HG02798 (cell line): ENCODE measurements at regions not wholly inside any gene's neighbourhood (a gene's known extent, or its start where the extent isn't known, plus 50 kb on each side); places are given as distances from the start of the nearest gene placed in this dataset.
"Not testable (repeated sequence)": the region's sequence is repeated elsewhere in the genome, so short reads cannot be mapped to it uniquely, and the experiment has no call there.

ENCODE experiments used
- ATAC-seq: cut with Tn5 transposase; IDR thresholded peaks from one replicate; pipeline ENCODE4 v1.9.1; 2021; ENCODE audit warnings: mild to moderate bottlenecking; ENCODE audit not compliant: unreplicated experiment, poor library complexity

- not testable (repeated sequence) for ATAC-seq
Observed at GRCh38 chr3:26323741-26324140, 298.8 kb upstream of the LRRC3B start.

- ATAC-seq, result no peak
Observed at GRCh38 chr3:26340001-26340400, 282.6 kb upstream of the LRRC3B start.

GRCh38 chr3:26343647-26344046 is 278.9 kb upstream of the LRRC3B start:
- no peak for ATAC-seq

GRCh38 chr3:26345613-26346012 is 277.0 kb upstream of the LRRC3B start:
- ATAC-seq, result no peak

- no peak for ATAC-seq
Observed at GRCh38 chr3:26346497-26346896, 276.1 kb upstream of the LRRC3B start.

GRCh38 chr3:26347150-26347549 is 275.4 kb upstream of the LRRC3B start:
- ATAC-seq, result no peak

GRCh38 chr3:26350853-26351252 is 271.7 kb upstream of the LRRC3B start:
- ATAC-seq, result no peak

GRCh38 chr3:26353097-26353496 is 269.5 kb upstream of the LRRC3B start:
- no peak for ATAC-seq

- ATAC-seq, result no peak
Observed at GRCh38 chr3:26358405-26358804, 264.2 kb upstream of the LRRC3B start.

- no peak for ATAC-seq
Observed at GRCh38 chr3:26365706-26366105, 256.9 kb upstream of the LRRC3B start.

GRCh38 chr3:26368312-26368711 is 254.3 kb upstream of the LRRC3B start:
- no peak for ATAC-seq

- no peak for ATAC-seq
Observed at GRCh38 chr3:26369133-26369532, 253.4 kb upstream of the LRRC3B start.

- ATAC-seq, result no peak
Observed at GRCh38 chr3:26375843-26376530, 246.6 kb upstream of the LRRC3B start.

- no peak for ATAC-seq
Observed at GRCh38 chr3:26381411-26381810, 241.2 kb upstream of the LRRC3B start.

GRCh38 chr3:26406636-26407035 is 215.9 kb upstream of the LRRC3B start:
- ATAC-seq, result no peak

- ATAC-seq, result no peak
Observed at GRCh38 chr3:26418553-26418952, 204.0 kb upstream of the LRRC3B start.

- no peak for ATAC-seq
Observed at GRCh38 chr3:26422415-26422814, 200.2 kb upstream of the LRRC3B start.

GRCh38 chr3:26425076-26425475 is 197.5 kb upstream of the LRRC3B start:
- no peak for ATAC-seq

- ATAC-seq, result no peak
Observed at GRCh38 chr3:26428992-26429391, 193.6 kb upstream of the LRRC3B start.

GRCh38 chr3:26437678-26438077 is 184.9 kb upstream of the LRRC3B start:
- no peak for ATAC-seq

GRCh38 chr3:26438325-26438940 is 184.1 kb upstream of the LRRC3B start:
- ATAC-seq, result no peak
